GM21423 (cell line): ENCODE measurements at regions not wholly inside any gene's neighbourhood (a gene's known extent, or its start where the extent isn't known, plus 50 kb on each side); places are given as distances from the start of the nearest gene placed in this dataset.
A peak's percentile ranks its signal among the peaks of the same experiment; 100 is the strongest.

Experiments used
- ATAC-seq: cut with Tn5 transposase; IDR thresholded peaks from one replicate; pipeline ENCODE4 v1.9.1; 2021; ENCODE audit warnings: mild to moderate bottlenecking, moderate library complexity; ENCODE audit not compliant: unreplicated experiment

DNA sequence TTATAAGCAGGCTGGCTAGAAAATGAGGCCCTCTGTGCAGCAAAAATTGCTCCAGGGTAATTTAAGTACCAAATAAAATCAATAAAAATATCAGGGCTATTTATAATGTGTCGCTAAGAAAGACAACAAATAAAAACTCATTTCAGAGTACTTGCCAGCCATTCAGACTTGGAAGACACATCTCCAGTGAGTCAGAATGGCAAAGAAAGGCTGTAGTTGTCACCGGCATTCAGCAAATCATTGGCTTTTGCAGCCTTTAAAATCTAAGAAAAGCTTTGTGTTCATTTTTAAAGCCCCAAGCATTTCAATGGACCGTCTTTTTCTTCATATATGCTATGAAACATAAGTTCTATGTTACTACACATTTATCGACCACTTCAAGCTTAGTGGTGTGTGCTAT, 141.1 kb upstream of the HNMT start:
- ATAC-seq: no peak

DNA sequence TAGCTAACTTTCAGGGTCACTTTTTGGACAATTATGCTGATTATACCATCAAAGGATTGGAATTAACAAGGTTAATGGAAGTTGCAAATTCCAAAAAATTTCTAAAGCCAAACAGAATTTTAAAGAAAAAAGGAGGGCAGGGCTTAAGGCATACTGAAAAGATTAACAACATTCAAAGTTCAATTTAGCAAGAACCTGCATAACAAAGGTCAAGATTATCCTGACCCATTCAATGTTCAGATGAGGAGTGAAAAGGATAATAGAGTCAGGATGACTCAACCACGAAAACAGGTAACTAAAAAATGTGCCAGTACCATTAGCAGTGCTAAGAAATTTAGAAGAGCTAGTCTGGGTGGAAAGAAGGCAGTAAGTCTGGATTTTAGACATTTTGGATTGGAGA, 139.8 kb upstream of the HNMT start:
- no peak for ATAC-seq

DNA sequence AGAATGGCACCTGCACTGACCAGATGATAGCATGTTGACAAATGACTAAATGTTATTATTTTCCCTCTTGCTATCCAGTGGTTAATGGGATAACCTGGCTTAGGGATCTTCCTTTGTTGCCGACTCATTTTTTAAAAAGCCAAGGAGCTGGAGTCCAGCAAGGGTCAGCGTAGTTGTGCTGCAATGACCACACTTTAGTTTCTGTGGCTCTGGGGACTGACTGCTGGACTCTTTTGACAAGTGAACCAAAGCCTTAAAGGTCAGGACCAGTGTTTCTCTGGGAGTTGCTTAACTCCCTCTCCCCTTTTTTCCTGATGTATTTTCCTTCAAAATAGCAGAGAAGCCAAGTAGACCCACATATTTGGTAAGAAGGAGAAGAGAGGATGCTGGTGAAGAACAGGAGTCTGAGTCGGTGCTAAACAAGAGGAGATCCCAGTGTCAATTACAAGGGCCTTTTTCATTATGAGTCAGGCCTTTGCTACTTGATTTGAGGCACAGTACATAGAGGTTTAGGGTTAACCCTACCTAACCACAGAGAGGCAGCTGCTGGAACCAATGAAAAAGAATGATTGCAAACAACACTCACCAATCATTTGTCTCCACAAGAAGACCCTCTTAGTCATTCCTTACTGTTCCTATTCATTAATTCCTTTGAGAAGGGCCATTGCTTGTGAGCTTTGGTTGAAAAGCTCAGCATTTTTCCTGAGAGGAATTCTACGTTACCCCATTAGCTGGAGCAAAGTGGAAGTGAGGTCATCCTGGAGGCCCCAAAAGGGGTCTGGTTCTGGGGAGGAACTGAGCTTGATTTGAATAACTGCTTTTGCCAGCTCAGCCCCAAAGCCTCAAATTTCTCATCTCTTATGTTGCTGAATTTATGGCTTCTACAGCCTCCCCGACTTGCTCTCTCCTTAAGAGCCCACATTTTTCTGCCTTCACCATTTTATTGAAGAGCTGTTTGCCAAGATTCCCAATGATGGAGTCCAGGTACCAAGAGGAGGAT, 137.6 kb upstream of the HNMT start:
- peak; percentile 97 for ATAC-seq

DNA sequence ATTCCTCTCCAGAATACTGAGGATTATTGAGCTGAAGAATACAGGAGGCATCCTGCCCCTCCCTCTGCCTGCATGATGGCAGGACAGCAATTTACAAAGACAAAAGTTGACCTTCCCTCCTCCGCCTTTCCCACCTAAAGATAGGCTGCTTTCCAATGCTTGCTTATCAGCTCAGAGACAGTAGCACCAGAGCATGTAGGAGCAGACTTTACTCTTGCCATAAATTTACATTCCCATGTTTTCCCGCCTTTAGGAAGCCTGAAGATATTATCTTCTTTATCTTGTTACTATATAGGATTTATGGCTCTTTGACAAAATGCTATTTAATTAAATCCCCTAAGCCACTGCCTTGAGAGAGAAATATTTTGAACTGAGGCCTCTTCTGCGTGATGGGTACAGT, 135.6 kb upstream of the HNMT start:
- no peak for ATAC-seq

DNA sequence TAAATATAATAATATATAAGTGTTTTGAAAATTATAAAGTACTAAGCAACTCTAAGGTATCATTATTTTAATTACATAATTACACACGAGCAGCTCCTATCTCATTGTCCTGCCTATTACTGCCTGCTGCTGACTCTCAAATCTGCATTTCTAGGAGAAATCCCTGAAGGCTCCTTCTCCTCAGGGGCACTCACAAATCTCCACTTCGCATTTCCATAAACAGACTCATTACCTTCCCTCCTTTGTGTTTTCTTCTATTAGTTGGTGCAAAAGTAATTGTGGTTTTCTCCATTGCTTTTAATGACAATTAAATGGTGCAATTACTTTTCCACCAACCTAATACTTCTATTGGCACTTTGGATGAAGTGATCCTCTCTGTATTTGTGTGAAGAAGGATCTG, 135.0 kb upstream of the HNMT start:
- ATAC-seq: no peak

DNA sequence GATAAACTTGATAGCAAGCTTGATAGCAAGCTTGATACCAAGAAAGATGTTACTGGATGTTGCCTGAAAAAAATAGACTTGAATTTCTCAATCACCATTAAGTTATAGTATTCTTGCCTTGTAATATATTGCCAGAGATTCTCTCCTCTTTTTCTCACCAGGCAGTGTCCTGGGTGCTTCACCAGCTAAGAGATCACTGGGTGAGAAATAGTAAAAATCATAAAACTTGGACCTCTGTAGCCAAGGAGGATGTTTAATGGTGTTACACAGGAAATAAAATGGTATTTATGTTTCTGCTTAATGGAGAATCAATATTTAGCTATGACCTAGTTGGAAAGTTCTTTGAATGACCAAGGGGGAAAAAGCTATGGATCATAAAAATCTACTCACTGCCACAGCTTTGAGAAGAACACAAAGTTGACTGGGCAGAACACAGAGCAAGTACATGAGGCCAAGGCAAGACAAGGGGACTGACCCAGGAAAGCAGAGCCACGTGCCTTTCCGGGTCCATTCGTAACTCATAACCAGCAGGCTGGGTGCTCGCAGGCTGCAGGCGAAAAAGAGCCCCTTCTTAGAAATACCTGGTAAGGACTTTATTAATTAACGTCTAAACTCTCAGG, 129.4 kb upstream of the HNMT start:
- ATAC-seq: no peak

DNA sequence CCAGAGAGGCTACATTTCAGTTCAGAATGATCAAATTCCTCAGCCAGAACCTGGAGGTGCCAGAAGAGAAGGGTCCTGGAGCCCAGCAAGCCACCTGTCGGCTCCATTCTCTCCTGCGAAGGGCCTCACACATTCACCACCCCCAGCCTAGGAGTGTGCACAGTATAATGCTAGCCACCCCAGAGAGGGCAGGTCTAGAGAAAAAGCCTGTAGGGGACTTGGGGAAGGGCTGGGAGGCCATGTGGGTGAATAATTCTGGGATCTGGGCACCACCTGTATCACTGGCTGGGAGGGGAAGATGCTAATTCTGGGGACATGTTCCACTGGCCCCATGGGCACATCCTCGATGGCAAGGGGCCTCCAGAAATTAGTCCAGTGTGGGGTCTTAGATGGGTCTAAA, 127.6 kb upstream of the HNMT start:
- no peak for ATAC-seq

DNA sequence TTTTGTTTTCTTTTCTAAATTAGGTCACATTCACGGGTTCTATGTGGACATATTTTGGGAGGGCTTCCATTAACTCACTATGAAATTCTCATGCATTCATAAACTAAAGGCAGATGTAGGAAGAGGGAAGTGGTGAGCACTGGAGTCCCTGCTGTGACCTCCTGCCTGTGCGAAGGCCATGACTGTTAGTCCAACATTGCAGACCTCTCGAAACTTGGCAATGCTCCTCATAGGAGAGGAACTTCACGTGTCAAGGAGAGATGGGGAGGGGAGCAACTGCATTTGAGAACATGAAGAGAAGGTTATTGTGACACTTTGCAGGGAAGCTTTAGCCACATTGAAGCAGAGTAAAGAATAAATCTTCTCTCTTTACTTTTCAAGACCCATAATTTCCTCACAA, 126.4 kb upstream of the HNMT start:
- ATAC-seq: no peak

DNA sequence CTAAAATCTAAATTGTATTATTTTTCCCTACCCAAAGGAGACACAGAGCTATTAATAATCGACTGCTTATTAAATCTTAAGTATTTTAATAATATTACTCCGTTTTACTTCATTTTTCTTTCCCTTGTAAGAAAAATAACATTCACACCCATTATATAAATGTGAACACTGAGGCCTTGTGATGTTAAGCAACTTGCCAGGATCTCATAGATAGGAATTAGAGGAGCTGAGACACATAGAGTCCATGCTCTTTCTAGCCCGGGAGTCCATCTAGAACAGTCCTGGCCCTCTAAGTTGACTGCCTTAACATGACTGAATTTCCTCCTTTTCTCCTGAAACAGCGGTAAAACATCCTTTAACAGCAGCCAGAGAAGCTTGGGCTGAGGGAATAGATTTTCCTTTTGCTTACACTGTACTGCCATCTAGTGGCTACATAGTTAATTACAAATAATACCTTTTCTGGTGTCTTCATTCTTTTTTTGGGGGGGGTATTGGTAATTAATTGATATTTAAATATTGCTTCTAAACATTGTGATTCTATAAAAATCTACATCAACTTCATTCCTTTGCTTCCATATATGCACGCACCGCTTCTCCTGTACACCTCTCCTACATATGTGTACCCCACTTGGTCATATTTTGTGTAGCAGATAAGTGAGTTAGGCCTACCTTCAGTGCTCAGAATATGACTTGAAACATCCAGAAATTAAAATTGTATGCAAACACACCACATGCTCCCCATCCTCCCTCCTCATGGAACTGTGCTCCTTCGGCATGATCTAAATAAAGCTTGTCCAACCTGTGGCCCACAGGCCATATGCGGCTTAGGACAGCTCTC, 125.8 kb upstream of the HNMT start:
- no peak for ATAC-seq

DNA sequence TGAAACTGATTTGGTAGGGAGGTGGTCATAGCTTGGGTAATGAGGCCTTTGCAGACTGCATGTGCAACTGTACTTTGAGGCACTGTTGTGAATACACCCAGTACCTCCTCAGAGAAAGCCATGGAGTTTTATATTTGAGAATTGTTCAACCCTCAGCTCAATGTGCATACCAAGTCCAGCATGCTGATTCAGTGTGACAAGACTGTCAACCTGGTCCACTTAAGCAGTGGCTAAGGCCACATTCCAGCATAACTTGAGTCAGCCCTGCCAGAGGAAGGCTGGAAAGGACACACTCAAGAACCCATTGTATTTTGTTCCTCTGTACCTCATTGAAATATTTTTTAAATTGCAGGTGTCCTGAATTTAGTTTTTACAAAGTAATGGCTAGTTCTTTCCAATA, 121.8 kb upstream of the HNMT start:
- ATAC-seq: no peak

DNA sequence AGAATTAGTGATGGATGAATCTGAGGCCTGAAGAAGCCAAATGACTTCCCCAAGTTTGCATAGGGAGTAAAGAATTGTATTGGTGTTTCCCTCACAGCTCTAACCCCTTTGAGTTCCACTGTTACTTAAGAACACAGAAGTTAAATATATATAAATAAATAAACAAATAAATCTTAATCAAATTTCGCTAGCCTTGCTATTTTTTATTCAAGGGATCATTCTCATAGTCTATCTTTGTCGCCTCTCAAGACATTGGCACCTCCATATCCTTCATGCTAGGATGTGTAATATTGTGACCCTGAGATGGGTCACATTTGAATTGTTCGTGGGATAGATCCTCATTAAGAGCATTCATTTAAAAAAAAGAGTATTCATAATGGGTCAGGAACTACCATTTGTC, 121.3 kb upstream of the HNMT start:
- ATAC-seq: no peak

DNA sequence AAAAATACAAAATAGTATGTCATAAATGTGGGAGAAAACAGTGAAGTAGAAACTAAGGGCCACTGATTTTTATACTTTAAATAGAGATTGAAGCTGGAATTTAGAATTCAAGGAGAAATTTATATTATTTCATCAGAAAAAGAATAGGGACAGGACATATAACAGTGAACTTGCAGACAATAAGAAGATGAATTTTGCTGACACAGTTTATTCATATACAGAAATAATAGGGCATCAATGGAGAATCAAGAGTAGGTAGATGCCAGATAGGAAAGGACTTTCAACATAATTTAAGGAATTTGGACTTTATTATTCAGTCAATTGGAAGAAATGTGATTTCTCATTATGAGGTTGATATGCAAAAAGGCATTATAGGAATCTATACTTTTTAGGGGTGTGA, 118.9 kb upstream of the HNMT start:
- ATAC-seq: no peak

DNA sequence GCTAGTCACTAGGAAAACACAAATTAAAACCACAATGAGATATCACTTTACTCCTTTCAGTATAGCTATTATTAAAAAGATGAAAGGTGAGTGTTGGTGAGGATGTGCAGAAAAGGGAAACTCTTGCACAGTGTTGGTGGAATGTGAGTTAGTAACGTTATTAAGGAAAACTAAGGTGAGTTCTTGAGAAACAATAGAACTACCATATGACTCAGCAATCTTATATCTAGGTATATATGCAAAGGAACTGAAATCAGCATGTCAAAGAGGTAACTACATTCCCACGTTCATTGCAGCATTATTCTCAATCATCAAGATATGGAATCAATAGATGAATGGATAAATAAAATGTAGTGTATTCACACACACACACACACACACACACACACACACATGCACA, 117.3 kb upstream of the HNMT start:
- ATAC-seq: no peak

DNA sequence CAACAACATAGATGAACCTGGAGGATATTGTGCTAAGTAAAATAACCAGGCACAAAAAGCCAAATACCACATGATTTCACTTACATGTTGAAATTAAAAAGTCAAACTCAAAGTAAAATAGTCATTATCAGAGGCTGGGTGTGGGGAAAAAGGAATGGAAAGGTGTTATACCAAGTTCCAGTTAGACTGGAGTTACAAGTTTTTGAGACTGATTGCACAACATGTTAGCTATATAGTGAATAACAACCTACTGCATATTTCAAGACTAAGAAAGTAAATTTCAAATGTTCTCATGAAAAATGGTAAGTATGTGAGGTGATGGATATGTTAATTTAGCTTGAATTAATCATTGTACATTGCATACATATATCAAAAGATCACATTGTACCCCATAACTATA, 116.8 kb upstream of the HNMT start:
- no peak for ATAC-seq

DNA sequence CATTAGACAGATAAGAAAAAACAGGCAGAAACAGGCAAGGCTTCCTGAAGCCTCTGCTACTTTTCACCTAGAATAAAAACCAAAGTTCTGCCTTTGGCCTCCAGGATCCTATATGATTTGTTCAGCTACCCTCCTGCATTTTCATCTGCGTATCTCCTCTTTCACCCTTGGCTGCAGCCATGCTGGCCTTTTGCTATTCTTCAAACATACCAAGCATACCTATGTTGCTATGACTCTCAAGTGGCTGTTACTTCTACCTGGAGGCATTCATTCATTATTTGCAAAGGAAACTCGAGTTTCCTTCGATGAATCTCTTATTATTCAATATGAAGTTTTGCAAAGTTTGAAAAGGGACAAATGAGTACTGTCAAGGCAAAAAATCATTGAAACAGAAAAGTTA, 106.4 kb upstream of the HNMT start:
- ATAC-seq: no peak

DNA sequence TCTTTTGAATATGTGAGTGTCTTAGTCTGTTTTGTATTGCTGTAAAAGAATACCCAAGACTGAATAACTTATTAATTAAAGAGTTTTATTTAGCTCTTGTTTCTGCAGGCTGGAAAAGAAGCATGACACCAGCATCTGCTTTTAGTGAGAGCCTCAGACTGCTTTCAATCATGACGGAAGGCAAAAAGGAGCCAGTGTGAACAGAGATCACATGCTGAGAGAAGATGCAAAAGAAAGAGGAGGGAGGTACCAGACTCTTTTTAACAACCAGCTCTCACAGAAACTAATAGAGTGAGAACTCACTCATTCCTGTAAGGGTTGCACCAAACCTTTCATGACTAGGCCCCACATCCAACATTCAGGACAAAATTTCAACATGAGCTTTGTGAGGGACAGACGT, 101.6 kb upstream of the HNMT start:
- ATAC-seq: no peak

DNA sequence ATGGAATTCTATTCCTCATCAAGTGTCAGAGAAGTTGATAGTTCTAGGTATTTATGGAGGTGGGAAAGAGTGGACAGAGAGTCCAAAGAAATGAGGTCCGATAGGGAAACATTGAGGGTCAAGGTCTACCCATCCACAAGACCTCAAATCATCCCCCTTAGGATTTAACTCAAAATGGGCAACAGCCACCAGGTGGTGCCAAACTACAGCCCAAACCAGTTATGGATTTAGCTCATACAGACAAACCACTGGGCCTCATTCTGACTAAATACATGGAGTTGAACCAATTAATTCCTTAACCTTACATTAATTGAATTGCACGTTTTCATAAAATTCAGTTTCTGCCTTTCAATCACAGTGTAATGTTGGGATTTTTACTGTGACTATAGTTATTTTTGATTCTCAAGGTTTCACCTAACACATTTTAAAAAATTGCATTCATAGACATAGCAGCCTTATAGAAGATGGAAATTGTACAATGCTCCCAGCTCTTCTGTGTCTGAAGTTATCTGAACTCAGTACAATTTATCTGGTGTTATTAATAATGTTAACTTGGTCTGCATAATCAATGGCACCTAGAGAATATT, 98.2 kb upstream of the HNMT start:
- peak; percentile 53 for ATAC-seq

DNA sequence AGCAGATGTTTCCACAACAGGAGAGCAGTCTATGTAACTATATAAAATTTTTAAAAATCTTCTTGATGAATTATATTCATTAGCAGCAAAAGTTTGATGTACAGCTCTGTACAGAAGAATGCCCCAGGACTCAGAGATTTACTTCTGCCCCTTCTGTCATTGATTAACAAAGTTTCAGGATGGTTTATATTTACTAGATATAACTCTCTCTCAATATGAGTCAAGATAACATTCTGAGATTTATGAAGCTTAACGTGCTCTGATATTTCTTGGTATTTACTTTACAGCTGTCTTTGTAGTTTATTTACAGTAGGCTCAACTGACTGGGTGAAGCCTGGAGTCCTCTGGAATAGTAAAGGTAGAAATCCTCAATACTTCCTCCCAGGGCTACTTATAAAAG, 93.6 kb upstream of the HNMT start:
- ATAC-seq: peak; percentile 74

DNA sequence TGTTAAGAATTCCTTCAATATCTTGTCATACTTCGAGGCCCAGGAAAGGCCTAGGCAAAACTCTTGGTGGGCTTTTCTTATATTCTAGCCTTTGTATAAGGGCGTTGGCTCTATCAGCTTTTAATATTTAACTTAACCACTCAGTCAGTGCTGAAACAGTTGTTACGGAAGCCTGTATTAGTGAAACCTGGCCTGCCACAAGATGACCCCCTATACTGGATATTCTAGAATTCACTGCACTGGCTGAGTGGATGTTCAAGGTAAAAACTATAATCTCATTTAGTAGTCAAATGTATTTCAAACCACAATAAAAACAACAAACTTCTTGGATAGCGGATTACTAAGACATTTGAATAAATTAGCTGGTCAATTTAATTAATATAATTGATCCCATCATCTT, 91.7 kb upstream of the HNMT start:
- peak; percentile 51 for ATAC-seq

DNA sequence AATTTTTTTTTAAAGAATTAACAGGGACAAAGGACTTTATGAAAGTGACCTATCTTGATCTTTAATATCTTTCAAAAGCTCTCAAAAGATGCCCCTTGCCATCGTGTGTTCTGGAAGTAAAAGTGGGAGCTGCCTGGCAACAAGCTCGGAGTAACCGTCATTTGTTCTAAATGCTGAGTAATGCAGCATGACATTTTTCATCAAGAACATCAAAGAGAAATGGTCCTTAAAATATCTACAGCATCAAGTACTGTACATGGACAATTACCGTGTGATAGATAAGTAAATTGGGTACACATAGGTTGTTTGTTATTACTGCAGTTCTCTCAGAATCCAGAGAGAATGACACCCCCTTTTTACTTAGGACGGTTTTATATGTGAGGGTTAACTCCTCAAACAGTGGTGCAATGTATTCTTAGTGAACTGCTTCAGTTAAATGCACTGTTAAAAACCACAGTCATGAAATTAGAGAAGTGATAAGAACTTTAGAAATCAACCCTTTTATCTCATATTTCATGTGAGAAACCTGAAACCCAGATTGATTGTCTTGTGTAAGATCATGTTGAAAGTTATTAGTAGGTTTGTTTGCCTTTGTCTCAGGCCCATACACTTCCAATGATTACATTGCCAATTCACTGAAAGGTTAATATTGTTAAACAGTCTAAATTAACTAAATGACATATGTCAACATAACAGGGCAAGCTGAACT, 90.6 kb upstream of the HNMT start:
- ATAC-seq: no peak

DNA sequence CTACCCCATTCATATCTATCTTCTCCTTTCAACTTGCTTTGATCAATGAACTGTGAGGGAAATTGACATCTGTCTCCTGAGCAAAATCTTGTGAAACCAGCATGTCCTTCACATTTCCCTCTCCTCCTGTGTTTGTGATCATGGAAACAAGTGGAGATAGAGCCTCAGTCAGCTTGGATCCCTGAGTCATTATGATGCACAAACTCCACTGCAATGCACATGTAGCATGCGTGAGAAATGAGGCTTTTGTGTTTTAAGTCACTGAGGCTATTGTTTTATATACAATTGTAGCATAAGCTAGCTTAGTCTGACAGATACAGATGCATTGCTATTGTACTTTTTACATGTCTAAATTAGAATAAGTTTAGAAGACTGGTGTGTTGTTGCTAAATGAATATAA, 85.2 kb upstream of the HNMT start:
- ATAC-seq: no peak
